ENCODE measurements at regions not wholly inside any gene's neighbourhood (a gene's known extent, or its start where the extent isn't known, plus 50 kb on each side); places are given as distances from the start of the nearest gene placed in this dataset.

DNA sequence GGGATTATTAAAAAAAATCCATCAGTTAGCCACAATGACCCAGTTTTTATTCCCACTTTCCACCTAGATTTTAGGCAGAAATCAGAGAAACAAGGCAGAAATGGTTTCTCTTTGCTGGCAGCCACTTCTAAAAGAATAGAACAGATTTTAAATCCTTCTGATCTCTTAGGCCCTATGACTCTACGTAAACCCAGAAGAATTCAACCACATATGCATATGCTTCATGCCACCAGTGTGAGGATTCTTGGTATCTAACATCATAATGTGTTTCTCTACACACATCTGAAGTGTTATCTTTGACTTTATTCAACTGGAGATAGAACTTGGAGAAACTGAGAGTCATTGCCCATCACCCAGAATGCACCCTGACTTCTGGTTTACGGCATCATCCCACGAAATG lies 128.7 kb upstream of the TANK start:
- Histone ChIP-seq H3K27ac (ENCODE audit: low read depth, low read length) (no peak overlapping the region), H3K4me3 (ENCODE audit: low read length) (no peak overlapping the region), H3K9me3 (ENCODE audit: control insufficient read depth in 2 of 3, low read length in 3 of 3) (no peaks in the 10 kb centered on the region), H3K27me3 (ENCODE audit: control insufficient read depth in 2 of 2, insufficient read depth in 2 of 2, low read length in 2 of 2) (no peaks in the 10 kb centered on the region), H3K4me1 (ENCODE audit: control insufficient read depth in 2 of 2, insufficient read depth in 2 of 2, low read length in 2 of 2) (no peaks in the 10 kb centered on the region), H3K36me3 (ENCODE audit: control insufficient read depth in 2 of 3, insufficient read depth in 3 of 3, low read length in 3 of 3) (no peaks in the 10 kb centered on the region)
- POLR2A ChIA-PET: no interaction called here
- intact Hi-C loops (cut with micrococcal nuclease): no loop called here
- CTCF ChIA-PET: no interaction called here
- H3K4me1 Mint-ChIP-seq: peaks cover 0 to 5% (median 5%) of the 10 kb centered on the region in 7 donors
- peaks cover 0 to 18% (median 2%) of the 10 kb centered on the region in 11 donors for H3K9me3 Mint-ChIP-seq
- no peak overlapping the region for H3K4me3 Mint-ChIP-seq
- no peak for DNase-seq
- H3K27ac Mint-ChIP-seq: no peak overlapping the region
- ATAC-seq: no peak
- peaks cover 0 to 10% (median 6%) of the 10 kb centered on the region in 5 donors for H3K27me3 Mint-ChIP-seq
- H3K36me3 Mint-ChIP-seq: peaks cover 0 to 10% (median 0%) of the 10 kb centered on the region in 5 donors

DNA sequence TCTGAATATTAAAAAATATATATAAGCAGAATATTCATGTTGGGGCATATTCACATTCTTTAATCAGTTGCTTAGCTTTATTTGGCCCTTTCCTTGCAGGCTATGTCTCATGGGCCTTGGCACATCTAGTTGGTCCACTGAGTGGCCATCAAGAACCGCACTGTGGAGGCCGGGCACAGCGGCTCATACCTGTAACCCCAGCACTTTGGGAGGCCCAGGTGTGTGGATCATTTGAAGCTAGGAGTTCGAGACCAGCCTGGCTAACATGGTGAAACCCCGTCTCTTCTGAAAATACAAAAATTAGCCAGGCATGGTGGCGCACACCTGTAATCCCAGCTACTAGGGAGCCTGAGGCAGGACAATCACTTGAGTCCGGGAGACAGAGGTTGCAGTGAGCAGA lies 127.6 kb upstream of the TANK start:
- Mint-ChIP-seq H3K4me3 (no peak overlapping the region), H3K27me3 (peaks cover 0 to 10% (median 9%) of the 10 kb centered on the region in 5 donors), H3K27ac (no peak overlapping the region), H3K9me3 (peaks cover 0 to 18% (median 2%) of the 10 kb centered on the region in 11 donors), H3K36me3 (peaks cover 0 to 10% (median 0%) of the 10 kb centered on the region in 5 donors), H3K4me1 (peaks cover 0 to 5% (median 5%) of the 10 kb centered on the region in 7 donors)
- no peak for ATAC-seq
- H3K27ac ChIP-seq (ENCODE audit: low read depth, low read length): no peak overlapping the region
- no peaks in the 10 kb centered on the region for H3K9me3 ChIP-seq (ENCODE audit: control insufficient read depth in 2 of 3, low read length in 3 of 3)
- no peaks in the 10 kb centered on the region for H3K36me3 ChIP-seq (ENCODE audit: control insufficient read depth in 2 of 3, insufficient read depth in 3 of 3, low read length in 3 of 3)
- intact Hi-C loops (cut with micrococcal nuclease): no loop called here
- ChIA-PET POLR2A (no interaction called here), CTCF (no interaction called here)
- H3K4me1 ChIP-seq (ENCODE audit: control insufficient read depth in 2 of 2, insufficient read depth in 2 of 2, low read length in 2 of 2): no peaks in the 10 kb centered on the region
- no peaks in the 10 kb centered on the region for H3K27me3 ChIP-seq (ENCODE audit: control insufficient read depth in 2 of 2, insufficient read depth in 2 of 2, low read length in 2 of 2)
- H3K4me3 ChIP-seq (ENCODE audit: low read length): no peak overlapping the region
- DNase-seq: no peak

DNA sequence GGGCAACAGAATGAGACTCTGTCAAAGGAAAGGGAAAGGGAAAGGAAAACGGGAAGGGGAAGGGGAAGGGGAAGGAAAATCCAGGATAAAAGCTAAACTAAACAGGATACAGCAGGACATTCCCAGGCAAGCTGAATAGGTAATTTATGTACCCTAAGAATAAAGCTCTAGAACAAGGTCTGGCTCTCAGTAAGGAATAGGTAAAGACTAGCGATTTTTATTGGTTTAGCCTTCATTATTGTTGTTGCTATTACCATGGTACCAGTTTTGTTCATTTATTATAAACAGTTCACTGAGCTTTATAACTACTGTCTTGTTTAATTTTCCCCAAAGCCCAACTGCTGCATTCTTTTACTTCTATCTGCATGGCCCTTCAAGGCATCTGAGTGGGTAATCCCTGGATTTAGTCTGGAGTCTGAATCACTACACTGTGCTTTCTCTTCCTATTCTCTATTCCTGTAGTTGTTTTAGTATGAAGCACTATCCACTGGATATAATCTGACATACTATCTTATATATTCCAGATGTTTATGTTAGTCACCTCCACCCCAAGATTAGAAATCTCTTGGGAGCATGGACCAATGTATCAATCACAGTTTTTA lies 127.1 kb upstream of the TANK start:
- ATAC-seq (no peak), DNase-seq (no peak)
- Histone ChIP-seq H3K27me3 (ENCODE audit: control insufficient read depth in 2 of 2, insufficient read depth in 2 of 2, low read length in 2 of 2) (no peaks in the 10 kb centered on the region), H3K9me3 (ENCODE audit: control insufficient read depth in 2 of 3, low read length in 3 of 3) (no peaks in the 10 kb centered on the region), H3K4me3 (ENCODE audit: low read length) (no peak overlapping the region), H3K36me3 (ENCODE audit: control insufficient read depth in 2 of 3, insufficient read depth in 3 of 3, low read length in 3 of 3) (no peaks in the 10 kb centered on the region), H3K27ac (ENCODE audit: low read depth, low read length) (no peak overlapping the region), H3K4me1 (ENCODE audit: control insufficient read depth in 2 of 2, insufficient read depth in 2 of 2, low read length in 2 of 2) (no peaks in the 10 kb centered on the region)
- H3K36me3 Mint-ChIP-seq: peaks cover 0 to 10% (median 0%) of the 10 kb centered on the region in 5 donors
- peaks cover 0 to 18% (median 2%) of the 10 kb centered on the region in 11 donors for H3K9me3 Mint-ChIP-seq
- CTCF ChIA-PET: no interaction called here
- no peak overlapping the region for H3K4me3 Mint-ChIP-seq
- POLR2A ChIA-PET: no interaction called here
- H3K27me3 Mint-ChIP-seq: peaks cover 0 to 10% (median 10%) of the 10 kb centered on the region in 5 donors
- H3K27ac Mint-ChIP-seq: no peak overlapping the region
- H3K4me1 Mint-ChIP-seq: peaks cover 0 to 5% (median 5%) of the 10 kb centered on the region in 7 donors
- intact Hi-C loops (cut with micrococcal nuclease): no loop called here

DNA sequence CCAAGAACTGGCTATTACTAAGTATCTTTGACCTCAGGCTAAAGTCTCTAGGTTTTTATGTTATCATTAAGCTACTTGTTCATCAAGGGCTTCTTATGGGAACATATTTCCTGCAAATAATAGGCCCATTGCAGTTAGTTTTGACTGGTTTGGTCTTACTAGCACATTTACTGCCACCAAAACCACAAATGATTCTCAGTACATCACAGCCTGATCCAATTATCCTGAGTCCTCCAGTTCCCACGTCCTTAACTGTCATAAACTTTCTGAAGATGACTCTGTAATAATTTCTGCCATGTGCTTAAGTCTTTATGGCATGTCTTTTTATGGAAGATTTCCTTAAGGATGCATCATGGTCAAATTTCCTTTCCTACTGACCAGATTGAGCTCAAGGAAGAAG lies 123.3 kb upstream of the TANK start:
- Mint-ChIP-seq H3K27me3 (peaks cover 0 to 24% (median 10%) of the 10 kb centered on the region in 5 donors), H3K9me3 (peaks cover 0 to 12% (median 0%) of the 10 kb centered on the region in 11 donors), H3K4me3 (no peak overlapping the region), H3K27ac (no peak overlapping the region), H3K36me3 (peaks cover 0 to 4% (median 0%) of the 10 kb centered on the region in 5 donors), H3K4me1 (peaks cover 0 to 3% (median 0%) of the 10 kb centered on the region in 7 donors)
- intact Hi-C loops (cut with micrococcal nuclease): no loop called here
- H3K4me1 ChIP-seq (ENCODE audit: control insufficient read depth in 2 of 2, insufficient read depth in 2 of 2, low read length in 2 of 2): no peaks in the 10 kb centered on the region
- no peak overlapping the region for H3K4me3 ChIP-seq (ENCODE audit: low read length)
- H3K36me3 ChIP-seq (ENCODE audit: control insufficient read depth in 2 of 3, insufficient read depth in 3 of 3, low read length in 3 of 3): no peaks in the 10 kb centered on the region
- H3K27me3 ChIP-seq (ENCODE audit: control insufficient read depth in 2 of 2, insufficient read depth in 2 of 2, low read length in 2 of 2): no peaks in the 10 kb centered on the region
- ChIA-PET POLR2A (interaction anchor here (0.5 kb wide), 1 partner anchor 659 kb away, joined by 3 read pairs; no protein-coding TSS in a partner anchor), CTCF (interaction anchor here (1.1 kb wide), 1 partner anchor 26 kb away, joined by 3 read pairs; no protein-coding TSS in a partner anchor)
- H3K9me3 ChIP-seq (ENCODE audit: control insufficient read depth in 2 of 3, low read length in 3 of 3): no peaks in the 10 kb centered on the region
- DNase-seq: no peak
- no peak overlapping the region for H3K27ac ChIP-seq (ENCODE audit: low read depth, low read length)
- ATAC-seq: no peak

DNA sequence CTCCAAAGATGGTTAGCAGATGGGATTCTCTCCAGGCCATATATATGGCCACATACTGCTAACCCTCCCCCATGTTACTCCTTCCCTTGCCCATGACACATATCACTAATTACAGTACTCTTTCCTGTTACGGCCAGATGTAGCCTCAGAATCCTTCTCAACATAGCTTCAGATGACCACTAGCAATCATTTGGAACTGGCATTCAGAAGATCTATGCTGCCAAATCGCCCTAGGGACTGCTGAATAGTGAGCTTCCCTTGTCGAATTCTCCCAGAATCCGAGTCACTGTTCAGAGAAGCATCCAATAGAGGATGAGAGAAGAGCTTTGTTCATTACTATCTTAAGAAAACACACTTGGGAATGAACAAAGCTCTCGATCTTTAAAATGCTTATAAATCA lies 121.2 kb upstream of the TANK start:
- Histone ChIP-seq H3K36me3 (ENCODE audit: control insufficient read depth in 2 of 3, insufficient read depth in 3 of 3, low read length in 3 of 3) (no peaks in the 10 kb centered on the region), H3K4me3 (ENCODE audit: low read length) (no peak overlapping the region), H3K27ac (ENCODE audit: low read depth, low read length) (no peak overlapping the region), H3K9me3 (ENCODE audit: control insufficient read depth in 2 of 3, low read length in 3 of 3) (no peaks in the 10 kb centered on the region), H3K27me3 (ENCODE audit: control insufficient read depth in 2 of 2, insufficient read depth in 2 of 2, low read length in 2 of 2) (no peaks in the 10 kb centered on the region), H3K4me1 (ENCODE audit: control insufficient read depth in 2 of 2, insufficient read depth in 2 of 2, low read length in 2 of 2) (no peaks in the 10 kb centered on the region)
- Mint-ChIP-seq H3K36me3 (peaks cover 0 to 4% (median 0%) of the 10 kb centered on the region in 5 donors), H3K27ac (no peak overlapping the region), H3K4me1 (peaks cover 0 to 3% (median 0%) of the 10 kb centered on the region in 7 donors), H3K27me3 (peaks cover 0 to 43% (median 14%) of the 10 kb centered on the region in 5 donors), H3K4me3 (no peak overlapping the region), H3K9me3 (peaks cover 0 to 12% (median 0%) of the 10 kb centered on the region in 11 donors)
- no peak for ATAC-seq
- no peak for DNase-seq
- CTCF ChIA-PET: interaction anchor here (0.6 kb wide), 1 partner anchor 88 kb away, joined by 4 read pairs; no protein-coding TSS in a partner anchor
- POLR2A ChIA-PET: no interaction called here
- intact Hi-C loops (cut with micrococcal nuclease): no loop called here

DNA sequence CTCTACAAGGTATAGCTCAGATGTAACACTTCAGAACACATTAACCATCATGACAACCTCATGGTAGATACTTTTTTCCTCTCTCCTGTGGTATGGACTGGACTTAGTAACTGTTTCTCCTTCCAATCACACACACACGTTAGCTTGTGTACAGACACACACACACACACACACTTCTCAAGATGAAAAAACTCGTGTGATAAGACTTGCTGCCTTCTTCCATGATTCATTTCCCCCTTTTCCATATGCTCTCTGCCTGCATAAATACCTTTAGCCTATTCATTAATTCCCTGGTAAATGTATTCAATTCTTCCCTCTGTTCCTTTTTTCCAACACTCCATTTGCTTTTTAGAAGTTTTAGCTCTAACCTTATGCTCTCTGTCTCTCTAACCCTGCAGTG lies 118.9 kb upstream of the TANK start:
- intact Hi-C loops (cut with micrococcal nuclease): no loop called here
- ChIA-PET POLR2A (no interaction called here), CTCF (no interaction called here)
- no peak overlapping the region for H3K27ac Mint-ChIP-seq
- H3K36me3 Mint-ChIP-seq: no peaks in the 10 kb centered on the region
- Histone ChIP-seq H3K9me3 (ENCODE audit: control insufficient read depth in 2 of 3, low read length in 3 of 3) (no peaks in the 10 kb centered on the region), H3K4me1 (ENCODE audit: control insufficient read depth in 2 of 2, insufficient read depth in 2 of 2, low read length in 2 of 2) (no peaks in the 10 kb centered on the region), H3K27ac (ENCODE audit: low read depth, low read length) (no peak overlapping the region), H3K27me3 (ENCODE audit: control insufficient read depth in 2 of 2, insufficient read depth in 2 of 2, low read length in 2 of 2) (no peaks in the 10 kb centered on the region), H3K36me3 (ENCODE audit: control insufficient read depth in 2 of 3, insufficient read depth in 3 of 3, low read length in 3 of 3) (no peaks in the 10 kb centered on the region), H3K4me3 (ENCODE audit: low read length) (no peak overlapping the region)
- peaks cover 9 to 54% (median 14%) of the 10 kb centered on the region in 5 donors for H3K27me3 Mint-ChIP-seq
- DNase-seq (no peak), ATAC-seq (no peak)
- no peak overlapping the region for H3K4me3 Mint-ChIP-seq
- H3K4me1 Mint-ChIP-seq: peaks cover 0 to 3% (median 0%) of the 10 kb centered on the region in 7 donors
- H3K9me3 Mint-ChIP-seq: peaks cover 0 to 2% (median 0%) of the 10 kb centered on the region in 11 donors

Measured in naive thymus-derived CD4-positive, alpha-beta T cell (primary cell).